Gastroesophageal sphincter (tissue), 3 donors: ENCODE measurements at regions not wholly inside any gene's neighbourhood (a gene's known extent, or its start where the extent isn't known, plus 50 kb on each side); places are given as distances from the start of the nearest gene placed in this dataset.

Experiments
- POLR2A ChIP-seq, 2 donors: fragments of 450-650 bp; IDR thresholded peaks; one replicate each; pipeline ENCODE4 v1.6.1; 2017; ENCODE audit warnings: antibody characterized with exemption in 2 of 2, mild to moderate bottlenecking in 2 of 2, moderate library complexity in 1 of 2
- TF ChIP-seq, protein P1 (sequence below), 4 experiments: fragments of 200-600 bp in 2 of 4; fragments of 450-650 bp in 2 of 4; sonication (generic) in 1 of 4; IDR thresholded peaks; one replicate each; pipeline ENCODE4 v1.5.1; 2017 to 2019; ENCODE audit warnings: antibody characterized with exemption in 4 of 4, mild to moderate bottlenecking in 2 of 4, moderate library complexity in 2 of 4

DNA sequence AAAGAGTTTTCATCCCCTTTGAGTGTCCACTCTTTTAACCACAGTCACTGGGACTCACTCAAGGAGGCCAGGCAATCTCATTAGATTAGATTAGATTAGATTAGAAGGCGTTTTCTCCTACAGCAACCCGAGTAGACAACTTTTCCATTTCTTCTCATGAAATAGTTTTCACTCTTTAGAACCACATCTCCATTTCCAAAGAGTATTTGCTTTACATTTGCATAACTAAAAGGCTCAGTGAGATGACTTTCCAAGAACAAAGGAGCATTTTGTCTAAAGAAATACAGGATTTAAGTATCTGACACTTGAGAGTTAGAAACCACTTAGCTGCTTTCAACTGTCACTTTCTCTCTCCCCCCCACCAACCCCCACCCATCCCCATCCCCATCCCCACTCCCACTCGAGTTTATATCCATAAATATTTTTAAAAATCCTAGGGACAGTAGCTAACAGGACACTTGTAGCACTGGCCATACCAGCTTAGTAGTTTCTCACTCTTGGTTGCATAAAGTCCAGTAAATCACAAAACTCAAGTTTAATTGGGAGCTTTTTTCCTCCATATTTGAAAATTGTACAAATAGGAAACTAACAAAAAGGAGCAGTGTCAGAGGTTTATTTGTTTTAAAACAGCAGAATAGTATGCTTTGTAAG lies 2202.9 kb upstream of the WWC1 start:
- TF ChIP-seq, protein P1, sequence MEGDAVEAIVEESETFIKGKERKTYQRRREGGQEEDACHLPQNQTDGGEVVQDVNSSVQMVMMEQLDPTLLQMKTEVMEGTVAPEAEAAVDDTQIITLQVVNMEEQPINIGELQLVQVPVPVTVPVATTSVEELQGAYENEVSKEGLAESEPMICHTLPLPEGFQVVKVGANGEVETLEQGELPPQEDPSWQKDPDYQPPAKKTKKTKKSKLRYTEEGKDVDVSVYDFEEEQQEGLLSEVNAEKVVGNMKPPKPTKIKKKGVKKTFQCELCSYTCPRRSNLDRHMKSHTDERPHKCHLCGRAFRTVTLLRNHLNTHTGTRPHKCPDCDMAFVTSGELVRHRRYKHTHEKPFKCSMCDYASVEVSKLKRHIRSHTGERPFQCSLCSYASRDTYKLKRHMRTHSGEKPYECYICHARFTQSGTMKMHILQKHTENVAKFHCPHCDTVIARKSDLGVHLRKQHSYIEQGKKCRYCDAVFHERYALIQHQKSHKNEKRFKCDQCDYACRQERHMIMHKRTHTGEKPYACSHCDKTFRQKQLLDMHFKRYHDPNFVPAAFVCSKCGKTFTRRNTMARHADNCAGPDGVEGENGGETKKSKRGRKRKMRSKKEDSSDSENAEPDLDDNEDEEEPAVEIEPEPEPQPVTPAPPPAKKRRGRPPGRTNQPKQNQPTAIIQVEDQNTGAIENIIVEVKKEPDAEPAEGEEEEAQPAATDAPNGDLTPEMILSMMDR (IDR thresholded peaks at IDR 0.05) = no peak
- no peak for TF ChIP-seq POLR2A (IDR thresholded peaks at IDR 0.05)
